Endothelial cell of umbilical vein (primary cell): ENCODE measurements at regions not wholly inside any gene's neighbourhood (a gene's known extent, or its start where the extent isn't known, plus 50 kb on each side); places are given as distances from the start of the nearest gene placed in this dataset.

Experiments
- POLR2A ChIP-seq: IDR thresholded peaks from 2 replicates; pipeline ENCODE4 v1.6.1; 2012; ENCODE audit warnings: low read depth, mild to moderate bottlenecking, control low read depth, low read length
- TF ChIP-seq, protein P1 (sequence below), 2 donors: IDR thresholded peaks; 1 replicate in 1 of 2; 2 replicates in 1 of 2; pipeline ENCODE4 v1.5.1; 2011; ENCODE audit warnings: low read length in 2 of 2, mild to moderate bottlenecking in 2 of 2, moderate library complexity in 2 of 2, control low read depth in 1 of 2, inconsistent platforms in 1 of 2, low read depth in 1 of 2; ENCODE audit not compliant: insufficient read depth in 1 of 2; ENCODE audit errors: extremely low read depth in 1 of 2

DNA sequence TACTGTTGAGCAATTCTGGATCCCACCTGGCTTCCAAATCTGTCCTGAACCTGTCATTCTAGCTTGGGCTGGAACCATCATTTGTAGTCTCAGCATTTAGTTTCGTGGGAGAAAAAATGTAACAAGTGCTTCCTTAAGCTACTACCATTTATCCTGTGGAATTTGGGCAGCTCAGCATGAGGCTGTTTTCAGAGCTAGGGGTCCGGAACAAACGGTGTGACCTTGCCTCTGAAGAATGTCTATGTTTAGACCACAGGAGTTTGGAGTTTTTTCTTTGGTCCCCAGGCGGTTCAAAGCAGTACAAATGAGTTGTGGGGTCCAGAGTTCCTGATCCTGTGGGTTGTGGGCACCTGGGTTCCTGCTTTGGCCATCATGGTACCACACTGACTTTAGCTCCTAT lies 59.1 kb upstream of the TMEM178A start:
- TF ChIP-seq, protein P1, sequence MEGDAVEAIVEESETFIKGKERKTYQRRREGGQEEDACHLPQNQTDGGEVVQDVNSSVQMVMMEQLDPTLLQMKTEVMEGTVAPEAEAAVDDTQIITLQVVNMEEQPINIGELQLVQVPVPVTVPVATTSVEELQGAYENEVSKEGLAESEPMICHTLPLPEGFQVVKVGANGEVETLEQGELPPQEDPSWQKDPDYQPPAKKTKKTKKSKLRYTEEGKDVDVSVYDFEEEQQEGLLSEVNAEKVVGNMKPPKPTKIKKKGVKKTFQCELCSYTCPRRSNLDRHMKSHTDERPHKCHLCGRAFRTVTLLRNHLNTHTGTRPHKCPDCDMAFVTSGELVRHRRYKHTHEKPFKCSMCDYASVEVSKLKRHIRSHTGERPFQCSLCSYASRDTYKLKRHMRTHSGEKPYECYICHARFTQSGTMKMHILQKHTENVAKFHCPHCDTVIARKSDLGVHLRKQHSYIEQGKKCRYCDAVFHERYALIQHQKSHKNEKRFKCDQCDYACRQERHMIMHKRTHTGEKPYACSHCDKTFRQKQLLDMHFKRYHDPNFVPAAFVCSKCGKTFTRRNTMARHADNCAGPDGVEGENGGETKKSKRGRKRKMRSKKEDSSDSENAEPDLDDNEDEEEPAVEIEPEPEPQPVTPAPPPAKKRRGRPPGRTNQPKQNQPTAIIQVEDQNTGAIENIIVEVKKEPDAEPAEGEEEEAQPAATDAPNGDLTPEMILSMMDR (IDR thresholded peaks at IDR 0.05; ENCODE audit: extremely low read depth in 1 of 2, insufficient read depth in 1 of 2, low read depth in 1 of 2, low read length in 2 of 2): no peak
- TF ChIP-seq POLR2A: no peak
